Left hindlimb (tissue), 1 donor: ENCODE measurements at regions not wholly inside any gene's neighbourhood (a gene's known extent, or its start where the extent isn't known, plus 50 kb on each side); places are given as distances from the start of the nearest gene placed in this dataset.
"Not testable (repeated sequence)": the region's sequence is repeated elsewhere in the genome, so short reads cannot be mapped to it uniquely, and the experiment has no call there.

ENCODE experiments used
- DNase-seq: peaks from one replicate; pipeline ENCODE4 v3.0.0-alpha.2; 2018

GRCh38 chr13:112198396-112199010 lies 131.6 kb downstream of the SOX1 start:
- no peak for DNase-seq

GRCh38 chr13:112200200-112200599 lies 133.3 kb downstream of the SOX1 start:
- DNase-seq: no peak

GRCh38 chr13:112202266-112202665 lies 135.3 kb downstream of the SOX1 start:
- no peak for DNase-seq

DNA sequence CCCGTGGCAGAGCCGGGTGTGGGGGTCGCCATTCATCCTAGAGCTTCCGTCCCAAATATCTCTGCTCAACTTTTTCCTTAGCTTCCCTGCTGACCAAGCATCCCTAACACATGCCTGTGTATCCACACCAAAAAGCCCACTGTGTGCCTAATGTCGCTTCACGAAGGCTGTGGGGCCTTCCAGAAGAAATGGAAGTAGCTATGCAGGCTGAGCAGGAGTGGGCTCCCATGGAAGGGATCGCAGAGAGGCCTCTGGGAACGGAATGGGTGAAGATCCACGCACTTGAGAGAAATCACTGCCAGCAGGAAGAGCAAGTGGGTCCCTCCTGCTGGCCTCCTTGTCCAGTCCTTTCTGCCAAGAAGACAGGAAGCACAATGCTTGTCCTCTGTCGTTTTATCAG lies 136.0 kb downstream of the SOX1 start:
- DNase-seq: no peak

DNA sequence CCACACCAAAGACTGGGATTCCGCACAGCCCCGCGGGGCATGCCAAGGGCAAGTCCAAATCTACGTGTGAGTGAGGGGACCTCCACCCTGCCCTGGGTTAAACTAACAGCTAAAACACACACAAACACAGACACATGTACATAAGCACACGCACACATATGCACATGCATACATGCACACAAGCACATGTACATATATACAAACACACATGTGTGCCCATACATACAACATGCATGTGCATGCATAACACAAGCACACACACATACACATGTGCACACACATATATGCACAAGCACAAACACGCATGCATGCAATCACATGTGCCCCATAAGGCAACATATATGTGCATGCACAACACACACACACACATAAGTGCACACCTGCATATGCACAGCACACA lies 136.7 kb downstream of the SOX1 start:
- DNase-seq: no peak

GRCh38 chr13:112204346-112205327 lies 137.7 kb downstream of the SOX1 start:
- DNase-seq: no peak

- DNase-seq: no peak
Measured at GRCh38 chr13:112205990-112206389, 139.0 kb downstream of the SOX1 start.

DNA sequence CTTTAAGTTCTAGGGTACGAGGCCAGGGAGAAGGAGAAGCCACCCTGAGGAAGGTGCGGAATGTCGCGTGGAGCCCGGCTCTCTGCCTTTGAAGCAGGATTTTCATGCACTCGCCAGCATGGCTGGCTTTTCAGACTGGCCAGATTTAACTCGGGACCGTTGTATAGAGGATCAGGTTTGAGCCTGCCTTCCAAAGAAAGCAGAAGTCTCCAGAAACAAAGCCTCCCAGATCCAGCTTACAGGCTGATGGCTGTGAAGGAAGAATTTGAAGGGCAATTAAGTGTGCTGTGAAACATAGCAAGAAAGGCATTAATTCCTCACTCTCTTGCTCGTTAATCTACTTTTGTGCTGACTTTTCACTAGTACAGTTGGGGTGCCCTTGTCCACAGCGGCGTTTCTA lies 140.2 kb downstream of the SOX1 start:
- DNase-seq: no peak

DNA sequence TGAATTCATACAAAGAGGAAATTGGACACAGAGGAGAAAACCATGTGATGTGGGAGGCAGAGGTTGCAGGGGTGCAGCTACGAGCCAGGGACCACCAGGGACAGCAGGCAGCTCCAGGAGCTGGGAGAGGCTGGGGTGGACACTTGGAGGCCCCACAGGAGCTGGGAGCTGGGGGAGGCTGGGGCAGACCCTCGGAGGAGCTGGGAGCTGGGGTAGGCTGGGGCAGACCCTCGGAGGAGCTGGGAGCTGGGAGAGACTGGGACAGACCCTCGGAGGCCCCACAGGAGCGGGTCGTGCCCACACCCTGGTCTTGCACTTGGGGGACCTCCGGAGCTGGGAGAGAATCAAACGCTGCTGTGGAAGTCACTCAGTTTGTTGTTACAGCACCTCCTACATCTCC lies 141.7 kb downstream of the SOX1 start:
- no peak for DNase-seq

GRCh38 chr13:112209266-112209665 lies 142.3 kb downstream of the SOX1 start:
- DNase-seq: no peak

- no peak for DNase-seq
Measured at GRCh38 chr13:112209711-112210110, 142.8 kb downstream of the SOX1 start.

GRCh38 chr13:112210371-112210770 lies 143.4 kb downstream of the SOX1 start:
- no peak for DNase-seq

GRCh38 chr13:112212533-112212932 lies 145.6 kb downstream of the SOX1 start:
- DNase-seq: no peak

DNA sequence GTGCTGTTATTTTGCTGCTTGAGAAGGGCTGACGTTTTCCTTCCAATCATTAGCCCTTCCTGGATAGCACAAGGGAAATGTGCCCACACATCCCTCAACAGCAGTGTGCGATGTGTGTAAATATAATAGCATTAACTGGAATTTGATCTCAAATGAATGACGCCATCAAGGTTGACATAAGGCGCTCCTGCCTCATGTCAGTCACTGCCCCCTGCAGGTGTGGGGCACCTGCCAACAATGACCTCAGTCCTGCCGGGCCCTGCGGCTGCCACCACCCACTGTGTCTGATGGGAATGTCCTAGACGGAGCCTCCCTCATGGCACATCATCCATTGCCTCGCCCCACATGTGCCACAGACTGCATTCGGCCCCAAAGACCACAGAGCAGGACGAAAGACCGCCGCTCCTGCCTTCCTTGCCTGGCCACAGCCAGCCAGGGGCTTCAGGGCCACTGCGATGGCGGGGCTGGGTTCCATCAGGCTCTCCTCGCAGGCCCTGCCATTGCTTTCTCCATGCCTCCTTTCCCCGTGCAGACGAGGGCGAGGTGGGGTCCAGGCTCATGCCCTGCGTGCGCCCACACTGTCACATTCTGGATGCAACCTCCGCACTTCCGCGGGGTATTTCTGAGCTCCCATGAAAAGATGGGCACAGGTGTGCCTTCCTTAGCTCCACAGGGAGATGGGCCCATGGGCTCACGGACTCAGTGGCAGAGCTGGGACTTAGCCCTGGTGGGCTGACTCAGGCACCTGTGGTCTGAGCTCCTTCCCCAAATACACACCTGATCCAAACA lies 146.7 kb downstream of the SOX1 start:
- DNase-seq: no peak

DNA sequence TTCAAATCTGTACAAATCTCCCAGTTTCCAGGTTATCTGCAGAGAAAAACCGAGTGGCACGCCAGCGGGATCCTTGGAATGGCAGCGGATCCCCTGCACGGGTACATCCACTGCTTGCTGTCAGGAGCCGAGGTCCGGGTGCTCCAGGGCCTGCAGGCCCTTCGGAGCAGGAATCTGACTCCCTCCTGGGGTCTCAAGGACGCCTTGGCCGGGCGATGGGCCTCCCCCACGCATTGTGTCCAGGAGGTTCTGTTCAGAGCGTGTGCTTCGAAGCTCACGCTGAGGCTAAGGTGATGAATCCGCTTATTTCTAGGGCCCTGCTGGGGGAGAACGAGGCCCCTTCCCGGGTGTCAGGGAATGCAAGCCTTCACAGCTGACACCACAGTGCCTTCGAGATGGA lies 148.9 kb downstream of the SOX1 start:
- DNase-seq: no peak

DNA sequence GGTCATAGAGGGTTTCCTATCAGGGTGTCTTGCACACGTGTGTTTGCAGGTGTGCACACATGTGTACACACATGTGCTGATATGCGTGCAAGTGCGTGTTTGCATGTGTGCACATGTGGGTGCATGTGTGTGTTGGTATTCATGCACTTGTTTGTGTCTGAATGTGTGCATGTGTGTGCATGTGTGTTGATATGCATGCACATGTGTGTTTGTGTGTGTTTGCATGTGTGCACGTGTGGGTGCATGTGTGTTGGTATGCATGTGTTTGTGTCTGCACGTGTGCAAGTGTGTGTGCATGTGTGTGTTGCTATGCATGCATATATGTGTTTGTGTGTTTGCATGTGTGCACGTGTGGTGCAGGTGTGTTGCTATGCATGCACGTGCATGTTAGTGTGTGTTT lies 150.5 kb downstream of the SOX1 start:
- DNase-seq: no peak

- DNase-seq: no peak
Measured at GRCh38 chr13:112218416-112218815, 151.5 kb downstream of the SOX1 start.

DNA sequence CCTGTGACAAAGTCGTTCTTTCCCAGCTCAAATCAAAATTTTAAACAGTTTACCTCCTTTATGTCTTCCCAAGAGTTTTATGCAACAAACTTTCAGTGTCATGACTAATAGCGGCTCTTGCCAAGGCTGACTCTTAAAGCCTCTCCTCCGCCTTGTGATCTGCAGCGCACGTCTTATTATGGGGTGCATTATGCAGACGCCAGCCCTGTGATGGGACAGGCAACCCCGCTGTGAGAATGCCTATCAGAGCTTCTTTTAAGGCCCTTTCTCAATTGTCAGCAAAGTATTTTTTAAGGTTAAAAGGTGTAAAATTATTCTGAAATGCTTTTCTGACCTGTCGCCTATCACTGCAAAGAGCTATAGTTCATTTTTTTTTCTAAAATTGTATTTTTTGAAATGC lies 152.8 kb downstream of the SOX1 start:
- no peak for DNase-seq

- no peak for DNase-seq
Measured at GRCh38 chr13:112220296-112220875, 153.4 kb downstream of the SOX1 start.

DNA sequence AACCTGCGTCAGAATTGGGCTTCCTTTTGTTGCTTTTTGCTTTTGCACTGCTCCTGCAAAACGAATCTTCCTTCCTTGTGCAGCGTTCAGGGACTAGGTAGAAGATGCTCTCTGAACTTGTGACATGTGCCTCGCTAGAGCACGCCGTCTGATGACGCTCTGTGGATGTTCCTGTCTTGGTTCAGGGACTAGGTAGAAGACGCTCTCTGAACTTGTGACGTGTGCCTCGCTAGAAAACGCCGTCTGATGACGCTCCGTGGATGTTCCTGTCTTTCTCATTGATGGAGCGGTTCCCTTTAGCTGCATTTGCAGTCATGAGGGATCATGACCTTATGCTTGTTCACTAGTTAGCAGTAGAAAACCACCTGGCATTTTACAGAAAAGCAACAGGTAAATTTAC lies 154.0 kb downstream of the SOX1 start:
- no peak for DNase-seq

DNA sequence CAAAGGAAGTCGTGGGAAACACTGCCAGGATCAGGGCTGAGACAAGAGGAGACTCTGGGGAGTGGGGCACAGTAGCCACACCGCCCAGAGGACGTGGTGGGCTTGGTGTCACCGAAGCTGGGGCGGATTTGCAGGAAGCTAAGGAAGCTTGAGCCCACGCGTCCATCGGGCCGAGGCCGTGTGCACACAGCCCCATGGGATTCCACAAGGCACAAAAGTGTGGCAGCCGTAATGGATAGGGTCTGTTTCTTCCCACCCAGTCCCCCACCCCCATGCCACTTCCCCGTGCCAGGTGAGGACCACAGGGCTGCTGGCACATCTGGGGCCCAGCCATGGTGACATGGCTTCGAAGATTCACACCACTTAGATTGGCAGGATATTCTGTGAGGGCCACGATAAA lies 153.2 kb upstream of the SPACA7 start:
- no peak for DNase-seq

DNA sequence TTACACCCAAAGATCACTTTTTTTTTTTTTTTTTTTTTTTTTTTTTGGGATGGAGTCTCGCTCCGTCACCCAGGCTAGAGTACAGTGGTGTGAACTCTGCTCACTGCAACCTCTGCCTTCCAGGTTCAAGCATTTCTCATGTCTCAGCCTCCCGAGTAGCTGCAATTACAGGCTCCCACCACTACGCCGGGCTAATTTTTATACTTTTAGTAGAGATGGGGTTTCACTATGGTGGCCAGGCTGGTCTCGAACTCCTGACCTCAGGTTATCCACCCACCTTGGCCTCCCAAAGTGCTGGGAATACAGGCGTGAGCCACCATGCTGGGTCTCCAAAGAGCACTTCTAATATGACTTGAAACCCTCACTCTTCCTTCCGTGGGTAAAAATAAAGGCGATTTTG lies 152.2 kb upstream of the SPACA7 start:
- not testable (repeated sequence) for DNase-seq

GRCh38 chr13:112225429-112226090 lies 150.6 kb upstream of the SPACA7 start:
- DNase-seq: no peak
